SU-DHL-6 (cell line): ENCODE measurements at regions not wholly inside any gene's neighbourhood (a gene's known extent, or its start where the extent isn't known, plus 50 kb on each side); places are given as distances from the start of the nearest gene placed in this dataset.

Source experiments
- CTCF ChIP-seq: fragments of 200-600 bp; sonication (generic); IDR thresholded peaks from one replicate; pipeline ENCODE4 v1.5.1; 2017; ENCODE audit warnings: antibody characterized with exemption, mild to moderate bottlenecking, low read length, moderate library complexity; ENCODE audit not compliant: insufficient read depth, poor library complexity, severe bottlenecking
- EZH2phosphoT487 ChIP-seq: fragments of 200-600 bp; sonication (generic), shearing (Covaris generic); conservative IDR thresholded peaks from 2 replicates; pipeline ENCODE4 v1.6.1; 2018; ENCODE audit warnings: mild to moderate bottlenecking, antibody characterized with exemption, low read length, moderate library complexity, mixed read lengths

- TF ChIP-seq CTCF (no peak), EZH2phosphoT487 (no peak)
These were observed 1113.7 kb downstream of the STIM2 start for GRCh38 chr4:27974339-27974738.
